ENCODE measurements at regions not wholly inside any gene's neighbourhood (a gene's known extent, or its start where the extent isn't known, plus 50 kb on each side); places are given as distances from the start of the nearest gene placed in this dataset.

DNA sequence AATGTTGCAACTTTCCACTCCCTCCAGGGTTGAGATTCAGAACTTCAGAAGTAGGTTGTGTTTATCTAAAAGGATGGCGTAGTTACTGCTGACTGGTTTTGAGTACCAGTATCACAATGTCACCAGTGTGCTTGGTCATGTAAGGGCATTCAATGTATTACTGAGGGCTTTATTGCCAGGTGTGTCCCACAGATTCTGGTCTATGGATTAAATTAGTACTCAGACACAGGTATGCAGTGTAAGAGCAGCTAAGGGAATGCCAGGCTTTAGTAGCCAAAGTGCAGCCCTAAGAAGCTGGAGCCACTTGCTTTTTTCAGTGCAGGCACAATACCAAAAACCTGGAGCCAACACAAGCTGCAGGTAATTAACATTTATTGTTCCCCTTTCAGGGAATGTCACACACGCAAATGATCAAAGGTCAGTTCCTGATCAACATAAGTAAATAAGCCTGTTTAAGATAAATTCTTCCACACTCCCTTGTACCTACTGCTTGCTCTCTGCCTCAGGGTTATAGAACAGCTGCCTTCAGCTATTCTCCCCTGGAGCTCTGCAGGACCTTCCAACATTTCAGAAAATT, 130.1 kb upstream of the ZNF91 start:
- BruUV-seq (replicated peaks): no TSS peak
- Histone ChIP-seq H3K4me3 (ENCODE audit: low read length) (no peak overlapping the region), H3K9me2 (replicated peaks; ENCODE audit: low read length) (no peaks in the 10 kb centered on the region), H3F3A (ENCODE audit: low read length, unreplicated experiment) (no peaks in the 10 kb centered on the region), H3K36me3 (ENCODE audit: low read depth, low read length) (peaks cover 9% of the 10 kb centered on the region; the same call in 1 of the 2 replicates), H3K27me3 (ENCODE audit: low read length) (no peaks in the 10 kb centered on the region), H3K27ac (ENCODE audit: low read length) (peak overlapping the region; percentile 43), H3K9me3 (ENCODE audit: low read length) (peaks cover 12% of the 10 kb centered on the region; the same call in 1 of the 2 replicates), H3K4me1 (ENCODE audit: insufficient read depth, low read length) (peaks cover 8% of the 10 kb centered on the region; the same call in 1 of the 2 replicates), H3K9ac (ENCODE audit: low read length) (no peak overlapping the region), H4K20me1 (ENCODE audit: low read length) (no peaks in the 10 kb centered on the region), H3K4me2 (ENCODE audit: low read length) (no peak overlapping the region), H2AFZ (ENCODE audit: low read length) (no peak overlapping the region), H3K79me2 (ENCODE audit: low read length) (no peaks in the 10 kb centered on the region)
- ChIA-PET POLR2A (ENCODE audit: unreplicated experiment) (interaction anchor here (0.6 kb wide), 1 partner anchor 765 kb away, joined by 4 read pairs; no protein-coding TSS in a partner anchor), CTCF (no interaction called here)
- intact Hi-C loops (cut with micrococcal nuclease): no loop called here
- no peak for ATAC-seq
- no peak for TF ChIP-seq EZH2 (IDR thresholded peaks at IDR 0.05; ENCODE audit: low read length, unreplicated experiment)
- no peak for TF ChIP-seq EZH2phosphoT487 (IDR thresholded peaks at IDR 0.05; ENCODE audit: borderline replicate concordance, low read length)
- TF ChIP-seq CTCF (conservative IDR thresholded peaks at IDR 0.05; ENCODE audit: low read depth, low read length): no peak
- no peak for DNase-seq

DNA sequence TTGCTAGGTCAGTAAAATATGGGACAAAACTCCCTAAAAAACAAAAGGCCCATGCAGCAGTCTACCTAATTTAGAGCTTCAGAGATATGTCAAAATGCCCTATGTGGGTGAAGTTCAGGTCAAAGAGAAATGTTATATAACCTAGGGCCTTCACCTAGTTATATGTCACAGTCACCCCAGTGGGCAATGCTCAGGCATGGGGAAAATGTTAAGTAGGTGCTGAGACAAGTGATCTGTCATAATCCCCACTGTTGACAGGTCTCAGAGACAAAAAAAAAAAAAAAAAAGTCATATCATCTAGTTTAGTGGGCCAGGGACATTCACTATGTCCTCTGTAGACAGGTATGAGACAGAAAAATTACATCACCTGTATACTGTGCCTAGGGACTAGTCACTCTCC, 128.6 kb upstream of the ZNF91 start:
- Histone ChIP-seq H3K79me2 (ENCODE audit: low read length) (no peaks in the 10 kb centered on the region), H3K27me3 (ENCODE audit: low read length) (no peaks in the 10 kb centered on the region), H3K9ac (ENCODE audit: low read length) (no peak overlapping the region), H3K4me1 (ENCODE audit: insufficient read depth, low read length) (peaks cover 8% of the 10 kb centered on the region; the same call in 1 of the 2 replicates), H3K9me3 (ENCODE audit: low read length) (peaks cover 12% of the 10 kb centered on the region; the same call in 1 of the 2 replicates), H3K9me2 (replicated peaks; ENCODE audit: low read length) (no peaks in the 10 kb centered on the region), H2AFZ (ENCODE audit: low read length) (no peak overlapping the region), H3K36me3 (ENCODE audit: low read depth, low read length) (peaks cover 9% of the 10 kb centered on the region; the same call in 1 of the 2 replicates), H3K4me3 (ENCODE audit: low read length) (no peak overlapping the region), H3K4me2 (ENCODE audit: low read length) (no peak overlapping the region), H4K20me1 (ENCODE audit: low read length) (no peaks in the 10 kb centered on the region), H3F3A (ENCODE audit: low read length, unreplicated experiment) (no peaks in the 10 kb centered on the region), H3K27ac (ENCODE audit: low read length) (no peak overlapping the region)
- CTCF ChIA-PET: no interaction called here
- POLR2A ChIA-PET (ENCODE audit: unreplicated experiment): no interaction called here
- no TSS peak for BruUV-seq (replicated peaks)
- intact Hi-C loops (cut with micrococcal nuclease): no loop called here
- no peak for DNase-seq
- TF ChIP-seq EZH2 (IDR thresholded peaks at IDR 0.05; ENCODE audit: low read length, unreplicated experiment) (no peak), CTCF (conservative IDR thresholded peaks at IDR 0.05; ENCODE audit: low read depth, low read length) (no peak), EZH2phosphoT487 (IDR thresholded peaks at IDR 0.05; ENCODE audit: borderline replicate concordance, low read length) (no peak)
- no peak for ATAC-seq

- no peak overlapping the region for H3K9ac ChIP-seq (ENCODE audit: low read length)
- H3K79me2 ChIP-seq (ENCODE audit: low read length): no peaks in the 10 kb centered on the region
- H3K27ac ChIP-seq (ENCODE audit: low read length): peak overlapping the region; percentile 51
- H3K4me1 ChIP-seq (ENCODE audit: insufficient read depth, low read length): no peaks in the 10 kb centered on the region
- ChIA-PET POLR2A (ENCODE audit: unreplicated experiment) (no interaction called here), CTCF (no interaction called here)
- no peak overlapping the region for H3K4me3 ChIP-seq (ENCODE audit: low read length)
- 0 out of 2 replicates have a peak, but pooled peaks cover 3% of the 10 kb centered on the region for H3K36me3 ChIP-seq (ENCODE audit: low read depth, low read length)
- TF ChIP-seq CTCF (conservative IDR thresholded peaks at IDR 0.05; ENCODE audit: low read depth, low read length) (no peak), EZH2phosphoT487 (IDR thresholded peaks at IDR 0.05; ENCODE audit: borderline replicate concordance, low read length) (no peak), EZH2 (IDR thresholded peaks at IDR 0.05; ENCODE audit: low read length, unreplicated experiment) (no peak)
- H2AFZ ChIP-seq (ENCODE audit: low read length): no peak overlapping the region
- H3K9me3 ChIP-seq (ENCODE audit: low read length): peaks cover 5% of the 10 kb centered on the region; the same call in 1 of the 2 replicates
- H3K4me2 ChIP-seq (ENCODE audit: low read length): no peak overlapping the region
- ATAC-seq (no peak), DNase-seq (peak; percentile 33)
- intact Hi-C loops (cut with micrococcal nuclease): no loop called here
- no peaks in the 10 kb centered on the region for H3K27me3 ChIP-seq (ENCODE audit: low read length)
- BruUV-seq (replicated peaks): no TSS peak
- H3K9me2 ChIP-seq (replicated peaks; ENCODE audit: low read length): no peaks in the 10 kb centered on the region
- H4K20me1 ChIP-seq (ENCODE audit: low read length): no peaks in the 10 kb centered on the region
- H3F3A ChIP-seq (ENCODE audit: low read length, unreplicated experiment): no peaks in the 10 kb centered on the region
Measured at GRCh38 chr19:23522431-23522830, 127.2 kb upstream of the ZNF91 start.
